T-helper 17 cell (primary cell): ENCODE measurements at regions not wholly inside any gene's neighbourhood (a gene's known extent, or its start where the extent isn't known, plus 50 kb on each side); places are given as distances from the start of the nearest gene placed in this dataset.
"Not testable (repeated sequence)": the region's sequence is repeated elsewhere in the genome, so short reads cannot be mapped to it uniquely, and the experiment has no call there.

Experiments
- ATAC-seq: fragments of 150-1000 bp; cut with Tn5 transposase; 2 replicates; pipeline ENCODE4 v1.10.0; 2021; ENCODE audit warnings: mild to moderate bottlenecking, moderate library complexity
- DNase-seq, 3 donors: peaks; one replicate each; pipeline versions ENCODE4 v3.0.0 to v3.0.0-alpha.2; 2020 to 2021
- H3K9me3 ChIP-seq: one replicate; pipeline ENCODE4 v1.7.0; 2013; ENCODE audit warnings: low read length, mild to moderate bottlenecking; ENCODE audit not compliant: control insufficient read depth, poor library complexity, severe bottlenecking
- H3K27ac Mint-ChIP-seq: one replicate; pipeline ENCODE4 v1.8.0; 2022; ENCODE audit warnings: mild to moderate bottlenecking, moderate library complexity, mixed read lengths
- H3K27me3 Mint-ChIP-seq: one replicate; pipeline ENCODE4 v1.8.0; 2022; ENCODE audit warnings: mixed read lengths
- H3K36me3 Mint-ChIP-seq: one replicate; pipeline ENCODE4 v1.8.0; 2022; ENCODE audit warnings: low read depth, mixed read lengths
- H3K4me1 Mint-ChIP-seq: one replicate; pipeline ENCODE4 v1.8.0; 2022; ENCODE audit warnings: mild to moderate bottlenecking, mixed read lengths
- H3K4me3 Mint-ChIP-seq: one replicate; pipeline ENCODE4 v1.8.0; 2022; ENCODE audit warnings: mild to moderate bottlenecking, moderate library complexity, mixed read lengths

DNA sequence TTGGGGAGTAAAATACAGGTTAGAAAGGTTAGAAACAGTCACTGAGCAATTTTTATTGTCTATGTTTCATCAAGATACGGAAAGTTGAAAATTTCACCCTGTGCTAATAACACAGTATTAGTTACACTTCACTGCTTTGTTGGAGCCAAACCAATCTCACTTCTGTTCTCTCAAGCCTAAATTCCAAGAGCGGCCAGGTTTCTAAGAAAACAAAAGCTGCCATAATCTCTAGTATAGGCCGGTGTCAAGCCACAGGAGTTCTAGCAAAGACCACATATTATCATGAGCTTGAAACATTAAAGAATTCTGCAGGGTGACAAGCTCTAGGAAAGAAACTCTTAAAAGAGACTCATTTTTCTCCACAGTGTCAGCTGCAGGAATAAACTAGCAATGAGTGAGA, 128.7 kb downstream of the TXNL1 start:
- H3K4me1 Mint-ChIP-seq, result no peaks in the 10 kb centered on the region
- H3K4me3 Mint-ChIP-seq, result no peak overlapping the region
- H3K9me3 ChIP-seq, result no peaks in the 10 kb centered on the region
- ATAC-seq (no peak), DNase-seq (no peak)
- no peaks in the 10 kb centered on the region for H3K36me3 Mint-ChIP-seq
- H3K27ac Mint-ChIP-seq, result no peak overlapping the region
- peaks cover 29% of the 10 kb centered on the region for H3K27me3 Mint-ChIP-seq

DNA sequence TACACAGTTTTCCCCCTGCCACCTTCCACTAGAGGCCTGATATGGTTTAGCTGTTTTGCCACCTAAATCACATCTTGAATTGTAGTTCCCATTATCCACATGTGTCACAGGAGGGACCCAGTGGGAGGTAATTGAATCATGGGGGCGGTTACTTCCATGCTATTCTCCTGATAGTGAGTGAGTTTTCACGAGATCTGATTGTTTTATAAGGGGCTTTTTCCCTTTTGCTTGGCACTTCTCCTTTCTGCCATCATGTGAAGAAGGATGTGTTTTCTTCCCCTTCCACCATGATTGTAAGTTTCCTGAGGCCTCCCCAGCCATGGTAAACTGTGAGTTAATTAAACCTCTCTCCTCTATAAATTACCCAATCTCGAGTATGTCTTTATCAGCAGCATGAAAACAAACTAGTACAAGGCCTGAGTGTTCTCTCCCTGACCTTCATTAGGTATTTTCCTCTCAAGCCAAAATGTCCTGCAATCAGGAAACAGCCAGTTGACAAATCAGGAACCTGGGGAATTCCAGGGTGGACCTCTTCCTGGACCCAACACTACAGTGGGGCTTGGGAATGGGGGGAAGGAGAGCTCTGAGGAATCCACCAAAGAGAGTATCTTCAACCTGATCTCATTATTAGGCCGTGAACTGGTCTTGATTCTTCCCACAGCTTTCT, 129.9 kb downstream of the TXNL1 start:
- no peaks in the 10 kb centered on the region for H3K4me1 Mint-ChIP-seq
- H3K4me3 Mint-ChIP-seq, result no peak overlapping the region
- ATAC-seq (no peak), DNase-seq (no peak)
- no peaks in the 10 kb centered on the region for H3K36me3 Mint-ChIP-seq
- H3K27me3 Mint-ChIP-seq, result peaks cover 25% of the 10 kb centered on the region
- H3K27ac Mint-ChIP-seq, result no peak overlapping the region
- H3K9me3 ChIP-seq, result no peaks in the 10 kb centered on the region

DNA sequence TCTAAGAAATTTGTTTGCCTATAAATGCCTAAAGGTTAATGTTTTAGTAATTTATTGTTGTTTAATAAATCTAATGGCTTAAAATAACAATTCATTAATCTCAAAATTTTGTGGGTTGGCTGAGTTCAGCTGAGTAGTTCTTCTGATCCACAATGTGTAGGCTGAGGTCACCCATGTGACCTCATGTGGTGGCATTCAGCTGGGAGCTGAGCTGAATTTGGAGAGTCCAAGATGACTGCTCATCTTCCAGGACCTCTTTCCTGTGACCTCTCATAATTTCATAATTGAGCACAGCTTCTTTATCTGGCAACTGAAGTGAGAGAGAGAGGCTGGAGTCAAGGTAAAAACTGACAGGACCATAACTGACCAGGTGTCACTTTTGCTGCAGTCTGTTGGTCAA, 132.4 kb downstream of the TXNL1 start:
- H3K27ac Mint-ChIP-seq, result no peak overlapping the region
- no peaks in the 10 kb centered on the region for H3K9me3 ChIP-seq
- H3K36me3 Mint-ChIP-seq, result no peaks in the 10 kb centered on the region
- no peaks in the 10 kb centered on the region for H3K4me1 Mint-ChIP-seq
- peaks cover 24% of the 10 kb centered on the region for H3K27me3 Mint-ChIP-seq
- H3K4me3 Mint-ChIP-seq, result no peak overlapping the region
- ATAC-seq (no peak), DNase-seq (no peak)

DNA sequence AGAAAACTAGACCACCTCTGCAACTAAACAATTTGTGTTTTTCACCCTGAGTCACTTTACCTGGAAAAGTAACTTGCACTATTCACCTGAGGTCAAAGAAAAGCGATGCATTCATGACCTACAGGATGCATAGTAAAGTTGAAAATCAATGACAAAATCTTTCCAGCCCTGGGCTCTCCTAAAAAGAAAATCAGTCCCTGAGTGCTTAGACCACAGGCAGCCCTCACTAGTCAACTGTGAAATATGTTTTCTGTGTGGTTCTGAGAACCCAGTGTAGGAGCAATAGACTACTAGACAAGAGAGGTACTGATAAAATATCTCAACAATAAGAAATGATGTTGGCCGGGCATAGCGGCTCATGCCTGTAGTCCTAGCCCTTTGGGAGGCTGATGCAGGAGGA, 133.1 kb downstream of the TXNL1 start:
- no peak for ATAC-seq
- H3K27ac Mint-ChIP-seq, result no peak overlapping the region
- H3K9me3 ChIP-seq, result no peaks in the 10 kb centered on the region
- no peak overlapping the region for H3K4me3 Mint-ChIP-seq
- H3K27me3 Mint-ChIP-seq, result peaks cover 19% of the 10 kb centered on the region
- no peaks in the 10 kb centered on the region for H3K4me1 Mint-ChIP-seq
- H3K36me3 Mint-ChIP-seq, result no peaks in the 10 kb centered on the region
- DNase-seq, result no peak

DNA sequence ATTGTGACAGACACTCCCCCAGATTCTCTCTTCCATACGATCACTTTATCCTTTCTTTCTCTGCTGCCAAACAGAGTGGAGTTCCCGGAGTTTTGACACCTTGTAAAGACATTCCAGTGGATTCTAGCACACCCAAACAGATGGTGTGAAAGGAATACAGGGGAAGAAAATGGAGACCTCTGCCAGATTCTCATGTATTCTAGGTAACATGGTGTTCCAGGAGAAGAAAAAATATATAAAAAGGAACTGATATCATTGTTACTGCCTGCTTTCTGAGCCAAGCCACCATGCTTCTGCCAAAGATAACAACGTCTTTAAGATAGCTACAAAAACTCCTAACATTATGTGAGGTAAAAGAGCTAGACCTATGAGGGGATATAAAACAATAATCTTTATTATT, 136.5 kb downstream of the TXNL1 start:
- H3K36me3 Mint-ChIP-seq, result no peaks in the 10 kb centered on the region
- peaks cover 18% of the 10 kb centered on the region for H3K27me3 Mint-ChIP-seq
- no peaks in the 10 kb centered on the region for H3K9me3 ChIP-seq
- no peak for ATAC-seq
- no peaks in the 10 kb centered on the region for H3K4me1 Mint-ChIP-seq
- H3K27ac Mint-ChIP-seq, result no peak overlapping the region
- H3K4me3 Mint-ChIP-seq, result no peak overlapping the region
- DNase-seq, result no peak

DNA sequence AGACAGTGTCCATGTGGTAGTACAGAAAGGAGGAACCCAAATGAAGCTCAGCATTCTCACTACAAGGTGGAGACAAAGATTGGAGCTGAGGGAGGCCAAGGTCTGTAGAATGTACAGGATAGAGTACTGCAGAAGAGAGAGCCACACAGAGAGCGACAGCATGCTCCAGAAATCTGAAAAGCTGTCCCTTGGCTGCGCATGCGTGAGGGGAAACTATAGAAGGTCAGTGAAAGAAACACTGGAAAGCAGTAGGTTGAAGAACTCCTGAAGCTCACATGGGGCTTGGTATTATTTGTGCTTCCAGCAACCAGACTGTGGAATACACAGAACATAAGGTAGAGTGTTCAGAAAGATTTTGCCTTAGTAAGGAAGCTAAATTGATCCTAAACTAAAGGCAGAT, 142.5 kb downstream of the TXNL1 start:
- no peaks in the 10 kb centered on the region for H3K36me3 Mint-ChIP-seq
- no peaks in the 10 kb centered on the region for H3K4me1 Mint-ChIP-seq

DNA sequence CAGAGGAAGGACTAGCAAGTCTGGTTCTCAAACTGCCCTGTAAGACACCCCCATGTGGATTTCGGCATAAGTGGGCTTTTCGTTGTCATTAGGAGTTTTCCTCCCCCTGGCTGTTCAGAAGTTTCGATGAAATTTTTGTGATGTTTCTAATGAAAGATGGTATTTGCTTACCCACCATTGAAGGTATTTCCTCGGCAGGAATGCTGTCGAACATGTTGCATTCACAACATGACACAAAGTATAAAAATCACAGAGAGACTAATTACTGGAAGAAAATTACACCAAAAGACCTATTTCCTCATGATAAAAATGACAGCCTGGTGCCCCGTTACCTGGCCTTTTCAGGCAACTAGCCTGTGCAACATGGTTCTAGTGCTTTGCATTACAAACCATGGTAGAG, 144.9 kb downstream of the TXNL1 start:
- no peak overlapping the region for H3K27ac Mint-ChIP-seq
- H3K4me3 Mint-ChIP-seq, result no peak overlapping the region
- DNase-seq (no peak), ATAC-seq (no peak)
- H3K9me3 ChIP-seq, result peaks cover 3% of the 10 kb centered on the region
- H3K4me1 Mint-ChIP-seq, result no peaks in the 10 kb centered on the region
- no peaks in the 10 kb centered on the region for H3K36me3 Mint-ChIP-seq
- H3K27me3 Mint-ChIP-seq, result no peaks in the 10 kb centered on the region

More for the DNA sequence above, 142.5 kb downstream of the TXNL1 start:
- ATAC-seq (no peak), DNase-seq (no peak)
- peaks cover 5% of the 10 kb centered on the region for H3K27me3 Mint-ChIP-seq
- peaks cover 3% of the 10 kb centered on the region for H3K9me3 ChIP-seq
- H3K4me3 Mint-ChIP-seq, result no peak overlapping the region
- H3K27ac Mint-ChIP-seq, result no peak overlapping the region

DNA sequence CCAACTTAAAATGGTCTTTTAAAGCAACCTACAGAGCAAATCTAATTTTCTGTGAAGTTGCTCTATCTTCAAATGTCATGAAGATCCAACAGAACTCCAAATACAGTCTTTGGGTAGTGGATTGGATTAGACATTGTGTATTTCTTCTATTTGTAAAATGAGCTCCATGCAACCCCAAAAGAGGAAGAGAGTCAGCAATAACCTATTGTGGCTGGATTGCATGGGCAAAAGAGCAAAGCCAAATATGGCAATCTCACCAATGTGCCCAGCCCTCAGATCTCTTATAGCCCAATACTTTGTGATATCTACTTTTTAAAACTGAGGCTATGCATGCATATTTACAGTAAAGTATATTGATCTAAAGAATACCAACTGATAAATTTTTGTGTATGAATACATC, 146.3 kb downstream of the TXNL1 start:
- ATAC-seq (no peak), DNase-seq (no peak)
- Mint-ChIP-seq H3K36me3 (no peaks in the 10 kb centered on the region), H3K27ac (no peak overlapping the region), H3K4me1 (no peaks in the 10 kb centered on the region), H3K27me3 (no peaks in the 10 kb centered on the region), H3K4me3 (no peak overlapping the region)
- H3K9me3 ChIP-seq, result peaks cover 3% of the 10 kb centered on the region

DNA sequence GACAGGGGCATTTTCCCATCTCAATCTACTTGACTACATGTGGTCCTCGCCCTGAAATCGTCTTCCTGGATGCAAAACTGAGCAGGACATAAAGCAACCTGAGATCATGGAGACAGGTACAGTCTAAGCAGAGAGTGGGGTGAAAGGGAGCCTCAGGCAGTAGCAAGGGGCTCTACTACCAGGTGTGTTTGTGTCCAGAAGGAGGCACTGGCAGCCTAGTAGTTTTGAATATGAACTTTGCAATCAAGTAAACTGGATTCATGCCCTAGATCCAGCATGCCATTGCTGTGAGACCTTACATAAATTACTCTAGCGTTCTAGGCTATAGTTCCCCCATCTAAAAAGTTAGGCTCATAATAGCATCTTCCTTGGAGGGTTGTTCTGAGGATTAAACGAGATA, 147.4 kb downstream of the TXNL1 start:
- ATAC-seq (no peak), DNase-seq (no peak)
- Mint-ChIP-seq H3K4me1 (no peaks in the 10 kb centered on the region), H3K27me3 (peaks cover 6% of the 10 kb centered on the region), H3K4me3 (no peak overlapping the region), H3K27ac (no peak overlapping the region), H3K36me3 (no peaks in the 10 kb centered on the region)
- peaks cover 3% of the 10 kb centered on the region for H3K9me3 ChIP-seq

DNA sequence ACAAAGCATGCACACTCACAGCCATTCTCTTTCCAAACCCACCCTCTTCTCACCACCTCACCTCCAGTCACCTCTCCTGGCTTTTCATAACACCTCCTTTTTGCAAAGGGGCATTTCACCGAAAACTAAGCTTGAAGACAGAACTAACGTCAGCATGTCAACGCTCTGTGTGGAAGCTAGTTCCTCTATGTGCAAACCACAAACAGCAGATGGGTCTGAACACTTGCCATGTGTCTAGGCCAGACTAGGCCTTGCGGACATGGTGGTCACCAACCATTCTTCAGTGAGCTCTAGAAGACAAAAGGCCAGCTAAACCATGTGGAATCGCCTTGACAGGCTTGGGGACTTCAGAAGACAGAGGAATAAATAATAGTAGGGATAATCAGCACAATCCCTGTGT, 148.5 kb downstream of the TXNL1 start:
- peaks cover 3% of the 10 kb centered on the region for H3K9me3 ChIP-seq
- Mint-ChIP-seq H3K36me3 (no peaks in the 10 kb centered on the region), H3K4me1 (no peaks in the 10 kb centered on the region), H3K27me3 (peaks cover 6% of the 10 kb centered on the region), H3K27ac (no peak overlapping the region), H3K4me3 (no peak overlapping the region)
- DNase-seq, result no peak
- no peak for ATAC-seq

DNA sequence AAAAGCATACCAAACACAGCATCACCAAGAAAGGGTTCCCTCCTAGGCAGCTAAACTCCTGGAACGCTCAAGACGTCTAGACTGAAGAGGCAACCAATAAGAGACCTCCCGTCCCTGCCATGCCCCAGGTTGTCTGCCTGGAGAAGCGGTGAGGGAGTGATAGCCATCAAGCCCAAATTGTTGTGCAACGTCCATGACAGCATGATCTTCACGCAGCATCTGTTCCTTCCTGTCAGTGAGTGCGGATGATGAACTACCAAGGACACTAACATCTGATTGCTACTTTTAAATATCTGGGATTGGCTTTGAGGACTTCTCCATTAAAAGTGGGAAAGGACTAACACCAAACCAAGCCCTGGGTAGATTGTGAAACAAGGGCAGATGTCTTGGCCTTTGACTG, 149.7 kb downstream of the TXNL1 start:
- DNase-seq, result no peak
- no peak for ATAC-seq
- H3K9me3 ChIP-seq, result peaks cover 3% of the 10 kb centered on the region
- Mint-ChIP-seq H3K27me3 (peaks cover 6% of the 10 kb centered on the region), H3K36me3 (no peaks in the 10 kb centered on the region), H3K4me1 (no peaks in the 10 kb centered on the region), H3K4me3 (no peak overlapping the region), H3K27ac (no peak overlapping the region)

DNA sequence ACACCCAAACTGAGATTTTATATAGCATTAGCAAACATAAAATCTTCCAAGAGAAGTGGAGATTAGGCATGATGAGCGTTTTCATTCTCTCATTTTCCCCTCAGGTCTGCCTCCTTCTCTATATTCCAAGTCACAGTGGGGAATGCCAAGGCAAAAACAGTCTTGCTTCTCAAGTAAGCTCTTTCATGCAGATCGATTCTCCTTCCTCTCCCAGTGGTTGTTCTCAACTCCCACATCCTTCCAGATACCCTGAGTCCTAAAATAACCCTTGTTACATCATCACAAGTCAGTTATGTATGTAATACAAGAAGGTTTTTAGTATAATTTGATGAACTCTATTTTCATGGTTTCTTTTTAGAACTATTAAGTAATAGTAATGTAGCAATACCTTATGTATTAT, 150.6 kb downstream of the TXNL1 start:
- no peak for DNase-seq
- no peak overlapping the region for H3K27ac Mint-ChIP-seq
- no peak for ATAC-seq
- peaks cover 6% of the 10 kb centered on the region for H3K27me3 Mint-ChIP-seq
- no peaks in the 10 kb centered on the region for H3K36me3 Mint-ChIP-seq
- H3K4me1 Mint-ChIP-seq, result no peaks in the 10 kb centered on the region
- H3K9me3 ChIP-seq, result peaks cover 3% of the 10 kb centered on the region
- no peak overlapping the region for H3K4me3 Mint-ChIP-seq

DNA sequence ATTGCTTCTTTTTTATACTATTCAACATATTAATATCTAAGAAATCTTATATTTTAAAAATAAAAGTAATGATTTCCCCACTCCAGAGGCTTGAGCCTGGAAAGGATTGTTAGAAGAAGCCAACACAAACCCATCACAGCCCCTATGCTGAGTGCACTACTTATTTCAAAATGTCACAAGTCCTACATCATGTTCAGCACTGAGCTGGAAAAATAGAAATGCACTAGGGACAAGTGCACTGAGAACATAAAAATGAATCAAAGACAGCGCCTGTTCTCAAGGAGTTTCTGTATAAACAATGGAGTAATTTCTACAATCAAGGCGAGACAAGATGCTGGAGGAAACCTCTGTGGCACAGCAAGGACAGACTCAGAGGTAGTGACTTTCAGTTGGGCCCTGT, 155.0 kb downstream of the TXNL1 start:
- no peak overlapping the region for H3K27ac Mint-ChIP-seq
- peaks cover 15% of the 10 kb centered on the region for H3K27me3 Mint-ChIP-seq
- no peaks in the 10 kb centered on the region for H3K36me3 Mint-ChIP-seq
- no peak overlapping the region for H3K4me3 Mint-ChIP-seq
- no peak for ATAC-seq
- no peaks in the 10 kb centered on the region for H3K9me3 ChIP-seq
- DNase-seq, result no peak
- no peaks in the 10 kb centered on the region for H3K4me1 Mint-ChIP-seq

DNA sequence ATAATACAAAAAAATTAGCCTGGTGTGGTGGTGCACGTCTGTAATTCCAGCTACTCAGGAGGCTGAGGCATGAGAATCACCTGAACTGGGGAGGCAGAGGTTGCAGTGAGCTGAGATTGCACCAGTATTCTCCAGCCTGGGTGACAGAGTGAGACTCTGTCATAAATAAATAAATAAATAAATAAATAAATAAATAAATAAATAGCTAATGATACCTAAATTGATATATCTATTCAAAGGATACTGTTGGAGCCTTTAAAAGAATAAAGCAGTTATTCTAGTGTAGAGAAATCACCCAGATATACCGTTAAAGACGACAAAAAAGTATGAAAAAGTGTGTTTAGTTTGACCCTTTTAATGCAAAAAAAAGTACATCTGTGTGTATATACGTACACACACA, 155.6 kb downstream of the TXNL1 start:
- not testable (repeated sequence) for H3K4me1 Mint-ChIP-seq, H3K36me3 Mint-ChIP-seq, DNase-seq, H3K27ac Mint-ChIP-seq, ATAC-seq, H3K4me3 Mint-ChIP-seq, H3K9me3 ChIP-seq
- H3K27me3 Mint-ChIP-seq, result peaks cover 15% of the 10 kb centered on the region
